NCI-H2171 (cell line): ENCODE measurements at regions not wholly inside any gene's neighbourhood (a gene's known extent, or its start where the extent isn't known, plus 50 kb on each side); places are given as distances from the start of the nearest gene placed in this dataset.
"Not testable (repeated sequence)": the region's sequence is repeated elsewhere in the genome, so short reads cannot be mapped to it uniquely, and the experiment has no call there.

ENCODE experiments used
- DNase-seq: peaks from one replicate; lab custom pipeline; 2025; lab: John Stamatoyannopoulos, UW

DNA sequence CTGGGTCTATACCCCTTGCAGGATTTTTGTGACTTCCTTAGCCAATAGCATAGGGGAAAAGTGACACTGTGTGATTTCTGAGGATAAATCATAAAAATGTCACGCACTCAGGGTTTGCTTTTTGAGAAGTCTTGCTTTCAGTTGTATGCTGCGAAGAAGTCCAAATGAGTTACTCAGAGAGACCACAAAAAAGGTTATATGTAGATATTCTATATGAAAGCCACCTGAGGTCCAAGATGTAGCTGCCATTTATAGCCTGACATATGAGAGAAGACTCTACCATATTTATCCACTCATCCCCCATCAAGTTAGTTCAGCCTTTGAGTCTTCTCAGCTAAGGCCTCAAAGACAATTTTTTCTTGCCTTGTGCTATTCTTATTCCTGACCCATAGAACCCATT, 488.3 kb upstream of the MAP2 start:
- DNase-seq: no peak

- DNase-seq: no peak
Measured at GRCh38 chr2:208937521-208937920, 486.3 kb upstream of the MAP2 start.

- DNase-seq: no peak
Measured at GRCh38 chr2:208939852-208940251, 484.0 kb upstream of the MAP2 start.

GRCh38 chr2:208945719-208946256, 478.1 kb upstream of the MAP2 start:
- no peak for DNase-seq

DNA sequence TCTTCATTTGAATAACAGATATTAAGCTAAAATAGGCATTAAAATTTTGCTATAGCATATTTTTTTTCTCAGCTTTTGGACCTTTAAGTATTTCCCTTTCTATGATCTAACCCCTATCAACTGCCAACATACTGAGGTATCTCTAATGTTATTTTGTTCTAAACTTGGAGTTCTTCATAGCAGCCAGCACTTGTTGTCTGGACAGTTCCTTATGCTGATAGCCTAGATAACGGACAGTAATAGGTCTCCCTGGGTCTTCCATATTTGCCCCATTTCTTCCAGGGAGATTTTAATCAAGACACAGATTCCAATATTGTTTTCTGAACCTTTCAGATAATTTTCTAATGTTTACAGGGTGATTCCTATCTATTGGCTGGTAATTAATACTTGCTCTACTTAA, 475.8 kb upstream of the MAP2 start:
- DNase-seq: no peak

- no peak for DNase-seq
Measured at GRCh38 chr2:208970070-208970469, 453.8 kb upstream of the MAP2 start.

DNA sequence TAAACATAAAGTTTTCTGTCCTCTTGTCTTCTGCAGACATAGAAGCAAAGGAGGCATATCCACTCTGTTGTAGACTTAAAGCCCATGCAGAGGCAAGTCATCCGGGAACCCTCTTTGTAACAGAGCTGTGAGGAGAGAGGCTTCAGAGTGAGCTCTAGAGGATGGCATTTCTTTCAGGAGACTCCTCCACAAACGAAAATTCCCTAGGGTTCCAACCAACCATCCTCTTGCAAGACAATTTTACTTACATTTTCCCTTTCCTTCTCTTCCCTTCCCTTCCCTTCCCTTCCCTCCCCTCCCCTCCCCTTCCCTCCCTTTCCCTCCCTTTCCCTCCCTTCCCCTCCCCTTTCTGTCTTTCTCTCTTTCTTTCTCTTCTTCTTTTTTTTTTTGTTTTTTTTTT, 446.3 kb upstream of the MAP2 start:
- DNase-seq: no peak

GRCh38 chr2:208978946-208979345, 444.9 kb upstream of the MAP2 start:
- DNase-seq: no peak

DNA sequence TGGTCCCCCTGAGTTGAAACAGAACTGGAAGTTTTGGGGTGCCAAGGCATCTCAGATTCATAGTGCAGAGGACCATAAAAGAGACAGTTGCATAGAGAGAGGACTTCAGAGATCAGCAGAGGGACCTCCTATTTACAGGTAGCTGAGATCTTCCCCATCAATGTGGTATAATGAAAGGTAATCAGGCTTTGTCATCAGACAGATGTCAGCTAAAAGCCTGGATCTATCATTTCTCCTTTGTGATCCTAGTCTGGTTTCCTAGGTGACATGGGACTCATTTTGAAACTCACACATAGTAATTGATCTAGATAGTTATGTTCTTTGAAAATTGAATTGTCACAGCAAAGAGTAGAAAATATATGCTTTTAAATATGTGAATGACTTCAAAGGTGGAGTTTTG, 443.5 kb upstream of the MAP2 start:
- DNase-seq: no peak

- DNase-seq: no peak
Measured at GRCh38 chr2:208982831-208983230, 441.0 kb upstream of the MAP2 start.

GRCh38 chr2:208983486-208983885, 440.4 kb upstream of the MAP2 start:
- DNase-seq: no peak

GRCh38 chr2:208984376-208985090, 439.3 kb upstream of the MAP2 start:
- DNase-seq: no peak

DNA sequence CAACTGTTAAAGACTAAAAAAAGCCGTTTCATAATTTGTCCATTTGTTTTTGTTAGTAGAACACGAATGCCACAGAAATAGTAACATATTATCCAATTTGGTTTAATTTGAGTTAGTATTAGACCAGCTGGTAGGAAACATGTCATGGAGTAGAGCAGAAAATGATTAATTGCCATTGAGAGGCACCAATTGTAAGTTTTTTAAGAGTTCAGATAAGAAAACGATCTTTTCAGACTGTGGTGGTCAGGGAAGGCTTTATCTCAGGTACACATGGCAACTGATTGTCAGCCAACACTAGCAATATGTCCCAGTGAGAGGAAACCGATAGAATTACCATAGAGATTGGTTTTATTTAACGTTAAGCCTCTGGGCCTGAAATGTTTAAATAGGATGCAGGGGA, 438.2 kb upstream of the MAP2 start:
- no peak for DNase-seq

DNA sequence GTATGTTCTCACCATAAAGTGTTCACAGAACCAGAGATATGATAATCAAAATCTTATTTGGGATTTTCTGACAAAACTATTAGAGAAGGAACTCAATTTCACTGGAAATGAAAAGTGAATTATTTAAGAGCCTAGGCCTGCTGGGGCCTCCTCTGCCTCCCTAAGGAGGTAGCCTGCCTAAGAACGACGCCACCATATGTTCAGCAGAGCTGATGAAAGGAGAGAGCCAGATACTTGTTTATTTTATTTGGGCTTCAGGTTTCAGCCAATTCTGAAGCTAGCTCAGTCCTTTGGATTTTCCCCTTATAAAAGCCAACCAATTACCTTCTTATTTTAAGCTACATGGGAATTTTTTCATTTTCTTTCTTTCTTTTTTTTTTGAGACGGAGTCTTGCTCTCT, 433.1 kb upstream of the MAP2 start:
- peak; percentile 56 for DNase-seq

- DNase-seq: no peak
Measured at GRCh38 chr2:208999911-209000310, 423.9 kb upstream of the MAP2 start.

GRCh38 chr2:209002054-209002453, 421.8 kb upstream of the MAP2 start:
- DNase-seq: no peak

DNA sequence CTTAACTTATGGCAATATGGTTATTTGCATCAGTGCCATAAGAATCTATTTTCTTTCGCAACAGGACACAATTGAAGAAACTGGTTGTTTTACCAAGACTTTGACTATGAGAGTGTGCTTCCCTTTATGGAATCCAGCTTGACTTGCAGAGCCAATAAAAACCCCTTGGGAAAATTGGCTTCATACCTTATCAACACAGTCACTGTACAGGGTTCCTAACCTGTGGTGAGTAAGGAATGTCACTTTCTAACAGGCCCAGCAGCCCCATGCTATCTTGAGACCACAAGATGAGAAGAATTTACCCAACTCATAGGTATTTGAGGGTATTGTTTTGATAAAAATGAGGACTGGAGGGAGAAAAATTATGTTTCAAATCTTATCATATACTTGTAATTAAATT, 418.5 kb upstream of the MAP2 start:
- no peak for DNase-seq

GRCh38 chr2:209008636-209009287, 415.1 kb upstream of the MAP2 start:
- DNase-seq: no peak

DNA sequence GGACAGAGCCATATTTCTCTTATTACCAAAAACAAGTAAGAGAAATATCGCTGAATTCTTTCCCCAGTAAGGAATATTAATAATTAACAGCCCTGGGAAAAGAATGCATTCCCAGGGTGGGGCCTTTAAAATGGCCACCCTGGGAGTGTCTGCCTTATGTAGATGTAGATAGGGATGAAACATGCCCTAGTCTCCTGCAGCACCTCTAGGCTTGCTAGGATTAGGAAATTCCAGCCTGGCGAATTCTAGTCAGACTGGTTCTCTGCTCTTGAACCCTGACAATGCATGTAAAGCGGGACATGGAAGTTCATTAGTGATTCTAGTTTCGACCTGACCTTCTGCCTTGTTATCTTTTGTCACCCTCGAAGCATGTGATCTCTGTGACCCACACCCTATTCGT, 405.2 kb upstream of the MAP2 start:
- not testable (repeated sequence) for DNase-seq

GRCh38 chr2:209029249-209029648, 394.6 kb upstream of the MAP2 start:
- DNase-seq: no peak

DNA sequence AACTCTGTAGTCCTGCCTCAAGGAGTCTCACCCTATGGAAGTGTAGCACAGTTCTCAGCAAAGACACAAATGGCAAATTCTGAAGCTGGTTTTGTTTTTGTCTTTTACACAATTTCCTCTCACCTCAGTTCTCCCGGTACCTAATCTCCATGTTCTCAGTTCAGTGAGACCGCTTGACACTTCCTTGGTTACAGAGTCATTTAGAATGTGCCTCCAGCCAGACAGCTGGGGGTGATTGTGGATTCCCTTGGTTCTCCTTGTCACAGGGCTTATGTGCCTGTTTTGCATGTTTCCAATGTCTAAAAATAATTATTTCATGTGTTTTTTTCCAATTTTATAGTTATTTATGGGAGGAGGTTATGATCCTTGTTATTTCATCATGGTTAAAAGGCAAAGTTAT, 379.5 kb upstream of the MAP2 start:
- DNase-seq: no peak

GRCh38 chr2:209046163-209046562, 377.7 kb upstream of the MAP2 start:
- no peak for DNase-seq

DNA sequence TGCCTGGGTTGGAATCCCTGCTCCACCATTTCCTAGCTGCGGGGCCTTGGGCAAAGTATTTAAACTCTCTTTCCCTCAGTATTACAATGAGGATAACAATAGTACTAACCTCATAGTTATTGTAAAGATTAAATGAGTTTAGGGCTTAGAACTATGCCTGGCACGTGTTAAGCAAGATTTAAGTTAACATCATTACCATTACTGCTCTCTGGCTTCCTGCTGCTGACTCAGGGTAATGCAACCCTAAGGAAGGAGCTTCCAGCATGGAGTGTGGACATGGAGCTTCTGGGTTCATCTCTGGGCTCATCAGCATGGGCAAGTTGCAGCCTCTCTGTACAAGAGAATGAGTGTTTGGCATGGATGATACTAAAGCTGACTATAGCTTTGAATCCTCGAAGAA, 374.2 kb upstream of the MAP2 start:
- no peak for DNase-seq

- no peak for DNase-seq
Measured at GRCh38 chr2:209062210-209062609, 361.6 kb upstream of the MAP2 start.
